Nephron (organoid): ENCODE measurements at regions not wholly inside any gene's neighbourhood (a gene's known extent, or its start where the extent isn't known, plus 50 kb on each side); places are given as distances from the start of the nearest gene placed in this dataset.
"Not testable (repeated sequence)": the region's sequence is repeated elsewhere in the genome, so short reads cannot be mapped to it uniquely, and the experiment has no call there.

ENCODE experiments used
- H3K27ac Mint-ChIP-seq, 3 experiments: 2 replicates each; pipeline ENCODE4 v1.8.0; 2020; ENCODE audit warnings: mixed read lengths in 3 of 3, mild to moderate bottlenecking in 2 of 3, moderate library complexity in 1 of 3
- H3K27me3 Mint-ChIP-seq: 2 replicates; pipeline ENCODE4 v1.8.0; 2021; ENCODE audit warnings: low read depth, mild to moderate bottlenecking, moderate library complexity, mixed read lengths
- H3K36me3 Mint-ChIP-seq: 2 replicates; pipeline ENCODE4 v1.8.0; 2020; ENCODE audit warnings: low read depth, mixed read lengths
- H3K4me1 Mint-ChIP-seq: 2 replicates; pipeline ENCODE4 v1.8.0; 2020; ENCODE audit warnings: mixed read lengths
- H3K4me3 Mint-ChIP-seq, 3 experiments: 2 replicates each; pipeline ENCODE4 v1.8.0; 2020; ENCODE audit warnings: mild to moderate bottlenecking in 3 of 3, mixed read lengths in 3 of 3, moderate library complexity in 2 of 3
- H3K9me3 Mint-ChIP-seq: 2 replicates; pipeline ENCODE4 v1.8.0; 2020; ENCODE audit warnings: mixed read lengths
- TF ChIP-seq, protein P1 (sequence below), 3 experiments: fragments of 200-600 bp; sonication (generic); IDR thresholded peaks; one replicate each; pipeline ENCODE4 v1.5.0; 2021; ENCODE audit warnings: antibody characterized with exemption in 3 of 3; ENCODE audit not compliant: unreplicated experiment in 3 of 3

DNA sequence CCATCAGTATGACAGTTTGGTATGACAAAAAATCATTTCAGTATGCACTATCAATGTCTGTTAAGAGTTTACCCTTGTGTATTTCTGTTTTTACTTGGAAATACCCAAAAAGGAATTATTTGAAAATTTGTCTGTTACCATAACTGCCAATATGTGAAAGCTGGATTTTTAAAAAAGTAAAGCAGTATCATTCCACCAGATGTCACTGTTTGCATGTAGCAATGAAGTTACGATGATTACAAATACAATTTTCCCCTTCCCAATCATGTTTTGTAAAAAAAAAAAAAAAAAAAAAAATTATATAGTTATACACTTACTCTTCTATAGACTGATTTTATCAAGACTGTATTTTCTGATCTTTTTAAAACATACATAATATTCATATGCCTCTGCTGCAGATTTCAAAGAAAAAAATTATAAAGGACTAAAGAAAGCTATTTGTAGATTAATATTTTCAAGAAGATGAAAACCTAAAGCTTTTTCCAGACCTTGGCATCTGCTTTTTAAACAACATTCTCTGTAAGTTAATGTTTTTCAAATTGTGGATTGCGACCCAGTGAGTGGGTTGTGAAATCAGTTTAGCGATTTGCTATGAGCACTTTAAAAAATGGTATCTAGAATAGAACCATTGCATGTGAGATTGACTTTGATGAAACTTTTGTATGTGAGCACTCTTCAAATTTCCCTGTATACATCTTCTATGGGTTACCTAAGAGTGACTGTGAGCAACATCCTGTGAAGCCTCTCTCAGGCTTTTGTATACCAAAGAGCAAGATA is 114.2 kb downstream of the TTC6 start:
- H3K27ac Mint-ChIP-seq, result no peak overlapping the region

DNA sequence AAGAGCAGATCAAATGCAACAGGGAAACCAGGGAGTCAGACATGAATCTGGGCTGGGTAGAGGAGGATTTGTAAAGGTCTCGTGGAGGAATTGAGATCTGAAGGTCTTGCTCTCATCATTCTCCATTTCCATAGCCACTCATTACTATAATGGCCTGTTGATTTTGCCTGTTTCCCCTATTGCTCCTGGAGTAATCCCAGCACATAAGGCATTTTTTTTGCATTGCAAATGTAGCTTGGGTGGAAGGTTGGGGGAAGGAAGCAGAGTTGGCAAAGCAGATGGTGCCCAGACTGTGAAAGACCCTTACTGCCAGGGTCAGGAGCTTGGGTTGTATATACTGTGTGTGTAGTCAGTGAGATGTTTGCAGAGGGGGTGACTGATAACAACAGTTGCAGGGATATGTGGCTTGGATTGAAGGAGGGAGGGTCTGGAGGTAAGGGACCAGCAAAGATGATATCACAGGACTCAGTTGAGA is 116.0 kb downstream of the TTC6 start:
- H3K27me3 Mint-ChIP-seq, result peaks cover 4% of the 10 kb centered on the region
- H3K9me3 Mint-ChIP-seq, result no peaks in the 10 kb centered on the region
- H3K4me1 Mint-ChIP-seq, result no peaks in the 10 kb centered on the region
- H3K27ac Mint-ChIP-seq, result no peak overlapping the region
- no peak overlapping the region for H3K4me3 Mint-ChIP-seq
- H3K36me3 Mint-ChIP-seq, result no peaks in the 10 kb centered on the region
- TF ChIP-seq, protein P1, sequence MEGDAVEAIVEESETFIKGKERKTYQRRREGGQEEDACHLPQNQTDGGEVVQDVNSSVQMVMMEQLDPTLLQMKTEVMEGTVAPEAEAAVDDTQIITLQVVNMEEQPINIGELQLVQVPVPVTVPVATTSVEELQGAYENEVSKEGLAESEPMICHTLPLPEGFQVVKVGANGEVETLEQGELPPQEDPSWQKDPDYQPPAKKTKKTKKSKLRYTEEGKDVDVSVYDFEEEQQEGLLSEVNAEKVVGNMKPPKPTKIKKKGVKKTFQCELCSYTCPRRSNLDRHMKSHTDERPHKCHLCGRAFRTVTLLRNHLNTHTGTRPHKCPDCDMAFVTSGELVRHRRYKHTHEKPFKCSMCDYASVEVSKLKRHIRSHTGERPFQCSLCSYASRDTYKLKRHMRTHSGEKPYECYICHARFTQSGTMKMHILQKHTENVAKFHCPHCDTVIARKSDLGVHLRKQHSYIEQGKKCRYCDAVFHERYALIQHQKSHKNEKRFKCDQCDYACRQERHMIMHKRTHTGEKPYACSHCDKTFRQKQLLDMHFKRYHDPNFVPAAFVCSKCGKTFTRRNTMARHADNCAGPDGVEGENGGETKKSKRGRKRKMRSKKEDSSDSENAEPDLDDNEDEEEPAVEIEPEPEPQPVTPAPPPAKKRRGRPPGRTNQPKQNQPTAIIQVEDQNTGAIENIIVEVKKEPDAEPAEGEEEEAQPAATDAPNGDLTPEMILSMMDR (IDR thresholded peaks at IDR 0.05; ENCODE audit: unreplicated experiment in 3 of 3), result no peak

More for the DNA sequence above, 114.2 kb downstream of the TTC6 start:
- no peak overlapping the region for H3K4me3 Mint-ChIP-seq
- peaks cover 10% of the 10 kb centered on the region for H3K27me3 Mint-ChIP-seq
- no peaks in the 10 kb centered on the region for H3K9me3 Mint-ChIP-seq
- H3K36me3 Mint-ChIP-seq, result no peaks in the 10 kb centered on the region
- H3K4me1 Mint-ChIP-seq, result no peaks in the 10 kb centered on the region
- TF ChIP-seq, protein P1 (IDR thresholded peaks at IDR 0.05; ENCODE audit: unreplicated experiment in 3 of 3), result peak; percentile 36 to 59 (median 50)

DNA sequence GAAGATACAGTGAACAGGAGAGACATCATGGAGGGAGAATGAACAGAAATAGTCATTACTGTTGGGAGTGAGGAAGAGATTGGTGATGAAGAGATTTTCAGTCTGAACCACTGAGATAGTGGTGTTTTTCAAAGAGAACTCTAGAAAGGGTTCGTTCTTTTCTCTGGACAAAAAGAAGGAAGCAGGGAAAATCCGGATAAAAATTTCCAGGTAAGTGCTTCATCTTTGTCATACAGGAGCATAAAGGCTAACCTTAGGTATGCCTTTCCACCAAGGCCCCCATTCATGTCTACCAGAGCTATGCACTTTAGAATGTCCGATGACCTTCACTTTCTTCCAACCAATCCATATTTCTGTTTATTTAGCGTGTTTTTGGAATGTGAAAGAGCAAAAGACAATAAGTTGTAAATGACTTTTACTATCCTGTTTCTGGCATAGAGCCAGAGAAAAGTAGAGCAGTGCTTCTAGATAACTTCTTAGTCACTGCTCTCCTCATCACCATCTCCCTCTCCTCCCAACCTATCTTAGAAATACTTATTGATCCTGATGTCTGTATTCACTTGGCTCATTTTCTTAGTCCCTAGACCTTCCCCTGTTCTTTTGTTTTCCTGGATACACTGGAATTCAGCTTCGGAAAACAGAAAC is 116.5 kb downstream of the TTC6 start:
- no peaks in the 10 kb centered on the region for H3K36me3 Mint-ChIP-seq
- no peak overlapping the region for H3K27ac Mint-ChIP-seq
- H3K4me1 Mint-ChIP-seq, result no peaks in the 10 kb centered on the region
- no peak overlapping the region for H3K4me3 Mint-ChIP-seq
- no peaks in the 10 kb centered on the region for H3K9me3 Mint-ChIP-seq
- TF ChIP-seq, protein P1 (IDR thresholded peaks at IDR 0.05; ENCODE audit: unreplicated experiment in 3 of 3), result no peak
- peaks cover 2% of the 10 kb centered on the region for H3K27me3 Mint-ChIP-seq

DNA sequence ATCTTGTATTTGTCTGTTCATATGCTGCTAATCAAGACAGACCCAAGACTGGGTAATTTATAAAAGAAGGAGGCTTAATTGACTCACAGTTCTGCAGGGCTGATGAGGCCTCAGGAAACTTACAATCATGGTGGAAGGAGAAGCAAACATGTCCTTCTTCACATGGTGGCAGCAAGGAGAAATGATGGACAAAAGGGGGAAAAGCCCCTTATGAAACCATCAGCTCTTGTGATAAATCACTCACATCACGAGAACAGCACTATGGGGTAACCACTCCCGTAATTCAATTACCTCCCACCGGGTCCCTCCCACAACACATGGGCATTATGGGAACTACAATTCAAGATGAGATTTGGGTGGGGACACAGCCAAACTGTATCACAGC is 117.0 kb downstream of the TTC6 start:
- not testable (repeated sequence) for H3K4me3 Mint-ChIP-seq, H3K4me1 Mint-ChIP-seq, H3K9me3 Mint-ChIP-seq, H3K27ac Mint-ChIP-seq, H3K36me3 Mint-ChIP-seq, H3K27me3 Mint-ChIP-seq

DNA sequence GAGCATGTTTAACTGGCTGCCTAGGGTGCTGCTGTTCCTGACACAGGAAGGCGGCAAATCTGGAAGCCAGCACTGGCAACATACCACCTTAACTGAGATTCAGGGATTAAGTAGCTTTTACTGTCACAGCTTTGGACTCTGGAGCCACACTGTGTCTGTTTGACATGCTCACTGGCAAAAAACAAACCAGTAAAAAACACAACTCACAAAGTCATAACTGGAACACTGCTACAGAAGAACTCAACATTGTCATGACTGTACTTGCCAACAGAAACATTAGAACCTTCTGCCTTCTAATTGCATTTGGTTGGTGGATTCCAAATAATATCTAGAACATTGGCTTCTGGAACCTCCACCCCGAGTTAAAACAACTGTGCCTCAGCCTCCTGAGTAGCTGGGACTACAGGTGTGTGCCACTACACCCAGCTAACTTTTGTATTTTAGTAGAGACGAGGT is 117.6 kb downstream of the TTC6 start:
- Mint-ChIP-seq H3K4me3 (no peak overlapping the region), H3K4me1 (no peaks in the 10 kb centered on the region), H3K27me3 (no peaks in the 10 kb centered on the region), H3K9me3 (no peaks in the 10 kb centered on the region), H3K36me3 (no peaks in the 10 kb centered on the region), H3K27ac (no peak overlapping the region)
- TF ChIP-seq, protein P1 (IDR thresholded peaks at IDR 0.05; ENCODE audit: unreplicated experiment in 3 of 3), result no peak

DNA sequence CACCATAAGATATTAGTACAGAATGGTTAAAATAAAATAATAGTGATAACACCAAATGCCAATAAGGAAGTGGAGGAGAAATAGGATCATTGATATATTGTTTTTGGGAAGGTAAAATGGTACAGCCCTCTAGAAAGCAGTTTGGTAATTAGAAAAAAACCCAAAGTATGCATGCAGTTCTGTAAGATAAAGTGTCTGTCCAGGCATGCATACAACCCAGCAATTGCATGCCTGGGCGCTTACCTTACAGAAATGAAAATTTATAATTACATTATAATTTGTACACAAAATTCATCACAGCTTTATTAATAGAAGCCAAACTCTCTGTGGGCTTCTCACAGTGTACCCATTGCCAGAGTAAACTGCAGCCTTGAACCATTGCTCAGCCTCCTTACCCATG is 124.7 kb downstream of the TTC6 start:
- Mint-ChIP-seq H3K36me3 (no peaks in the 10 kb centered on the region), H3K4me3 (no peak overlapping the region), H3K27me3 (no peaks in the 10 kb centered on the region), H3K9me3 (no peaks in the 10 kb centered on the region), H3K4me1 (no peaks in the 10 kb centered on the region), H3K27ac (no peak overlapping the region)
- TF ChIP-seq, protein P1 (IDR thresholded peaks at IDR 0.05; ENCODE audit: unreplicated experiment in 3 of 3), result no peak
